K562 (cell line): ENCODE measurements at regions not wholly inside any gene's neighbourhood (a gene's known extent, or its start where the extent isn't known, plus 50 kb on each side); places are given as distances from the start of the nearest gene placed in this dataset.

Source experiments
- ATAC-seq: fragments of 200-7000 bp; cut with Tn5 transposase; 3 replicates; pipeline ENCODE4 v1.9.1; 2020; ENCODE audit warnings: moderate library complexity
- BruUV-seq: library from RNA; stranded (reverse); fragments of 400-500 nt; replicated peaks from 2 replicates; lab custom pipeline; 2021; lab: Mats Ljungman, UMichigan
- CTCF ChIA-PET: fragments of 300-600 bp; formaldehyde crosslinking; extraction: SDS; loops from one replicate; lab custom pipeline; 2021; ENCODE audit warnings: low intra/inter-chr PET ratio; lab: Yijun Ruan, JAX
- POLR2A ChIA-PET: fragments of 300-600, 350-650 bp; sonication (Branson Sonifier 250); formaldehyde crosslinking; extraction: SDS; loops from one replicate; lab custom pipeline; 2021; ENCODE audit warnings: antibody characterized with exemption, inconsistent platforms; lab: Yijun Ruan, JAX
- DNase-seq, 4 experiments: peaks; one replicate each; pipeline versions ENCODE4 v3.0.0 to v3.0.0-alpha.2; 2011 to 2018; ENCODE audit warnings: low spot score in 3 of 4, mixed read lengths in 3 of 4; ENCODE audit errors: extremely low read depth in 1 of 4
- FAIRE-seq: peaks from 2 replicates; lab custom pipeline; 2011; peaks lifted over from hg19 to GRCh38; lab: Jason Lieb, UNC
- H2AFZ ChIP-seq: 2 replicates; pipeline ENCODE4 v1.6.0; 2011; ENCODE audit warnings: low read depth, low read length, control low read depth, inconsistent platforms
- H3K27ac ChIP-seq: fragments of 200-600 bp; 3 replicates; pipeline ENCODE4 v1.8.0; 2011; ENCODE audit warnings: low read depth, mild to moderate bottlenecking, control low read depth, inconsistent platforms, low read length, moderate library complexity, mixed read lengths; ENCODE audit errors: extremely low read depth
- H3K27me3 ChIP-seq, 2 experiments: fragments of 300-600 bp in 1 of 2; 2 replicates in 1 of 2; 3 replicates in 1 of 2; pipeline versions ENCODE4 v1.6.0 to v1.8.0; 2011; ENCODE audit warnings: inconsistent platforms in 2 of 2, low read length in 2 of 2, mild to moderate bottlenecking in 1 of 2, mixed read lengths in 1 of 2, moderate library complexity in 1 of 2; ENCODE audit not compliant: control insufficient read depth in 2 of 2, insufficient read depth in 2 of 2
- H3K36me3 ChIP-seq: fragments of 300-600 bp; 3 replicates; pipeline ENCODE4 v1.8.0; 2011; ENCODE audit warnings: mild to moderate bottlenecking, low read length, inconsistent platforms; ENCODE audit not compliant: control insufficient read depth, insufficient read depth
- H3K4me1 ChIP-seq, 2 experiments: fragments of 200-600 bp in 1 of 2; replicated peaks in 1 of 2; 2 replicates in 1 of 2; 3 replicates in 1 of 2; pipeline versions ENCODE4 v1.5.1 to v1.8.0; 2011; ENCODE audit warnings: inconsistent platforms in 2 of 2, low read length in 2 of 2, mild to moderate bottlenecking in 1 of 2, mixed read lengths in 1 of 2, moderate library complexity in 1 of 2; ENCODE audit not compliant: control insufficient read depth in 2 of 2, insufficient read depth in 2 of 2
- H3K4me2 ChIP-seq: 2 replicates; pipeline ENCODE4 v1.6.1; 2011; ENCODE audit warnings: low read length, control low read depth, inconsistent platforms, mixed read lengths; ENCODE audit not compliant: insufficient read depth
- H3K4me3 ChIP-seq: fragments of 200-600 bp; sonication (generic), shearing (Covaris generic); 2 replicates; pipeline ENCODE4 v1.5.1; 2016; ENCODE audit warnings: control low read depth, inconsistent platforms
- H3K79me2 ChIP-seq: fragments of 200-600 bp; 3 replicates; pipeline ENCODE4 v1.8.0; 2011; ENCODE audit warnings: low read length, inconsistent platforms; ENCODE audit not compliant: control insufficient read depth, insufficient read depth
- H3K9ac ChIP-seq, 2 experiments: 2 replicates each; pipeline versions ENCODE4 v1.6.0 to v1.6.1; 2011; ENCODE audit warnings: low read depth in 2 of 2, low read length in 2 of 2, control low read depth in 1 of 2, inconsistent platforms in 1 of 2, mild to moderate bottlenecking in 1 of 2, mixed read lengths in 1 of 2; ENCODE audit not compliant: insufficient read depth in 1 of 2
- H3K9me1 ChIP-seq: one replicate; pipeline ENCODE4 v1.6.0; 2011; ENCODE audit warnings: inconsistent platforms, mild to moderate bottlenecking, low read length, moderate library complexity; ENCODE audit not compliant: control insufficient read depth, insufficient read depth
- H3K9me3 ChIP-seq: replicated peaks from 2 replicates; pipeline ENCODE4 v1.5.1; 2011; ENCODE audit warnings: low read depth, low read length, inconsistent platforms; ENCODE audit not compliant: control insufficient read depth, insufficient read depth
- H4K20me1 ChIP-seq: replicated peaks from 2 replicates; pipeline ENCODE4 v1.6.1; 2011; ENCODE audit warnings: low read length, inconsistent platforms, mixed read lengths; ENCODE audit not compliant: control insufficient read depth, insufficient read depth
- ARID4B ChIP-seq: sonication (generic); formaldehyde crosslinking; IDR thresholded peaks from 2 replicates; pipeline ENCODE4 v1.8.0; 2022; ENCODE audit warnings: mild to moderate bottlenecking, missing genetic modification reagents
- ATF6 ChIP-seq: sonication (generic); formaldehyde crosslinking; IDR thresholded peaks from 2 replicates; pipeline ENCODE4 v1.4.0; 2020; ENCODE audit warnings: mild to moderate bottlenecking, missing genetic modification reagents
- JUN ChIP-seq, 2 experiments: sonication (generic) in 1 of 2; formaldehyde crosslinking in 1 of 2; IDR thresholded peaks; 2 replicates each; pipeline versions ENCODE4 v1.6.1 to v1.8.0; 2012 to 2022; ENCODE audit warnings: borderline replicate concordance in 2 of 2, mild to moderate bottlenecking in 2 of 2, improper control_type of control experiment in 1 of 2, low read depth in 1 of 2, low read length in 1 of 2, missing genetic modification reagents in 1 of 2
- KAT7 ChIP-seq: sonication (generic); formaldehyde crosslinking; IDR thresholded peaks from 2 replicates; pipeline ENCODE4 v1.8.0; 2022; ENCODE audit warnings: missing genetic modification reagents, mild to moderate bottlenecking, borderline replicate concordance
- MBD2 ChIP-seq: sonication (generic); IDR thresholded peaks from 2 replicates; pipeline ENCODE4 v1.6.1; 2016; ENCODE audit warnings: low read depth, borderline replicate concordance
- MCM2 ChIP-seq: fragments of 450-650 bp; IDR thresholded peaks from 2 replicates; pipeline ENCODE4 v1.6.1; 2017; ENCODE audit warnings: low read depth, mild to moderate bottlenecking
- SIX5 ChIP-seq, 2 experiments: IDR thresholded peaks; 2 replicates each; pipeline ENCODE4 v1.6.1; 2011; ENCODE audit warnings: low read length in 2 of 2, borderline replicate concordance in 1 of 2, low read depth in 1 of 2, mild to moderate bottlenecking in 1 of 2, moderate library complexity in 1 of 2; ENCODE audit not compliant: insufficient read depth in 1 of 2
- ZBTB5 ChIP-seq: fragments of 450-650 bp; IDR thresholded peaks from 2 replicates; pipeline ENCODE4 v1.6.1; 2017; ENCODE audit warnings: antibody characterized with exemption
- ZFPM2 ChIP-seq: fragments of 250-450 bp; sonication (Bioruptor Pico); IDR thresholded peaks from 2 replicates; pipeline ENCODE4 v1.5.1; 2022; ENCODE audit warnings: mild to moderate bottlenecking
- ZNF24 ChIP-seq: fragments of 450-650 bp; IDR thresholded peaks from 2 replicates; pipeline ENCODE4 v1.6.1; 2016
- ZNF398 ChIP-seq: fragments of 250-450 bp; sonication (Bioruptor Pico); IDR thresholded peaks from 2 replicates; pipeline ENCODE4 v1.8.0; 2021; ENCODE audit warnings: moderate library complexity, mild to moderate bottlenecking, inconsistent platforms
- ZNF444 ChIP-seq: fragments of 250-450 bp; sonication (Bioruptor Pico); IDR thresholded peaks from 2 replicates; pipeline ENCODE4 v1.4.0; 2020; ENCODE audit warnings: mild to moderate bottlenecking, moderate library complexity
- ZNF764 ChIP-seq: fragments of 250-450 bp; sonication (Bioruptor Pico); IDR thresholded peaks from 2 replicates; pipeline ENCODE4 v1.4.0; 2020; ENCODE audit warnings: low read depth, mild to moderate bottlenecking, moderate library complexity
- in situ Hi-C: fragments of 300-500 bp; cut with MboI; formaldehyde crosslinking; loops from 4 replicates; pipeline ENCODE4 v1.15.0; 2018; ENCODE audit warnings: inconsistent platforms, mixed read lengths
- intact Hi-C: fragments of 100-400 bp; cut with micrococcal nuclease; formaldehyde crosslinking; loops from 2 replicates; pipeline ENCODE4 v1.14.2; 2022

GRCh38 chr4:153072661-153073060 lies 131.6 kb upstream of the TRIM2 start:
- Histone ChIP-seq H2AFZ (no peak overlapping the region), H3K4me1 (no peaks in the 10 kb centered on the region), H3K4me2 (no peak overlapping the region), H3K9me3 (no peaks in the 10 kb centered on the region), H3K4me3 (no peak overlapping the region), H3K9me1 (no peaks in the 10 kb centered on the region), H3K27ac (no peak overlapping the region), H3K9ac (no peak overlapping the region), H3K27me3 (no peaks in the 10 kb centered on the region; a peak in 1 of 5 replicates), H4K20me1 (no peaks in the 10 kb centered on the region), H3K79me2 (no peaks in the 10 kb centered on the region), H3K36me3 (no peaks in the 10 kb centered on the region)
- intact Hi-C loops (no loop called here), in situ Hi-C loops (no loop called here)
- CTCF ChIA-PET = no interaction called here
- BruUV-seq = no TSS peak
- POLR2A ChIA-PET = no interaction called here
- DNase-seq (no peak), FAIRE-seq (no peak), ATAC-seq (no peak)
- TF ChIP-seq ZNF444 (no peak), MCM2 (no peak), ZNF764 (no peak), ZNF398 (CRISPR knock-in tag) (no peak), KAT7 (CRISPR knock-in tag) (no peak), ARID4B (no peak), ATF6 (CRISPR knock-in tag) (no peak), ZFPM2 (CRISPR knock-in tag) (no peak), JUN (IDR thresholded peaks at IDR 0.05; ENCODE audit: borderline replicate concordance, low read depth, low read length) (no peak), JUN (CRISPR knock-in tag; IDR thresholded peaks at IDR 0.05; ENCODE audit: borderline replicate concordance) (no peak), ZNF24 (no peak), MBD2 (no peak), ZBTB5 (no peak), SIX5 (IDR thresholded peaks at IDR 0.05; ENCODE audit: borderline replicate concordance in 1 of 2, insufficient read depth in 1 of 2, low read depth in 1 of 2, low read length in 2 of 2) (no peak)
